HepG2 (cell line): ENCODE measurements at regions not wholly inside any gene's neighbourhood (a gene's known extent, or its start where the extent isn't known, plus 50 kb on each side); places are given as distances from the start of the nearest gene placed in this dataset.

Experiments used
- ARID2 ChIP-seq: sonication (generic); formaldehyde crosslinking; IDR thresholded peaks from 2 replicates; pipeline ENCODE4 v1.8.1; 2022; ENCODE audit warnings: mild to moderate bottlenecking, missing genetic modification reagents, borderline replicate concordance
- ARNT2 ChIP-seq: sonication (generic); formaldehyde crosslinking; IDR thresholded peaks from 2 replicates; pipeline ENCODE4 v1.8.0; 2022; ENCODE audit warnings: mild to moderate bottlenecking, low read depth, missing genetic modification reagents, moderate library complexity
- BHLHE40 ChIP-seq: IDR thresholded peaks from 2 replicates; pipeline ENCODE4 v1.6.1; 2011; ENCODE audit warnings: low read length, improper control_type of control experiment
- EEA1 ChIP-seq: sonication (generic); formaldehyde crosslinking; IDR thresholded peaks from 2 replicates; pipeline ENCODE4 v1.5.1; 2020; ENCODE audit warnings: mild to moderate bottlenecking, missing genetic modification reagents, borderline replicate concordance
- EHMT2 ChIP-seq: fragments of 200-600 bp; sonication (generic); IDR thresholded peaks from 2 replicates; pipeline ENCODE4 v1.7.0; 2017; ENCODE audit warnings: antibody characterized with exemption, low read depth, low read length, borderline replicate concordance
- SNAI1 ChIP-seq: sonication (generic); formaldehyde crosslinking; IDR thresholded peaks from 2 replicates; pipeline ENCODE4 v1.5.0; 2020; ENCODE audit warnings: mild to moderate bottlenecking, missing genetic modification reagents, borderline replicate concordance
- SNRNP70 ChIP-seq: fragments of 200-400 bp; formaldehyde crosslinking; IDR thresholded peaks from 2 replicates; pipeline ENCODE4 v1.6.1; 2017; ENCODE audit warnings: mild to moderate bottlenecking, low read depth, low read length, moderate library complexity
- SP140L ChIP-seq: sonication (generic); formaldehyde crosslinking; IDR thresholded peaks from 2 replicates; pipeline ENCODE4 v1.4.0; 2020; ENCODE audit warnings: missing genetic modification reagents, borderline replicate concordance
- ZBTB20 ChIP-seq: sonication (generic); formaldehyde crosslinking; IDR thresholded peaks from 2 replicates; pipeline ENCODE4 v1.8.1; 2023; ENCODE audit warnings: missing genetic modification reagents, low read depth, mild to moderate bottlenecking, borderline replicate concordance
- ZFP36L2 ChIP-seq: sonication (generic); formaldehyde crosslinking; IDR thresholded peaks from 2 replicates; pipeline ENCODE4 v1.4.0; 2020; ENCODE audit warnings: missing genetic modification reagents
- ZNF10 ChIP-seq: sonication (generic); formaldehyde crosslinking; IDR thresholded peaks from 2 replicates; pipeline ENCODE4 v1.4.0; 2020; ENCODE audit warnings: mild to moderate bottlenecking, low read depth, missing genetic modification reagents, borderline replicate concordance
- ZNF124 ChIP-seq: sonication (generic); formaldehyde crosslinking; IDR thresholded peaks from 2 replicates; pipeline ENCODE4 v1.4.0; 2020; ENCODE audit warnings: missing genetic modification reagents
- ZNF230 ChIP-seq: sonication (generic); formaldehyde crosslinking; IDR thresholded peaks from 2 replicates; pipeline ENCODE4 v1.4.0; 2020; ENCODE audit warnings: mild to moderate bottlenecking, missing genetic modification reagents
- ZNF343 ChIP-seq: sonication (generic); formaldehyde crosslinking; IDR thresholded peaks from 2 replicates; pipeline ENCODE4 v1.4.0; 2020; ENCODE audit warnings: mild to moderate bottlenecking, missing genetic modification reagents
- ZNF776 ChIP-seq: sonication (generic); formaldehyde crosslinking; IDR thresholded peaks from 2 replicates; pipeline ENCODE4 v1.4.0; 2020; ENCODE audit warnings: mild to moderate bottlenecking, missing genetic modification reagents
- ZNF83 ChIP-seq: sonication (generic); formaldehyde crosslinking; IDR thresholded peaks from 2 replicates; pipeline ENCODE4 v1.4.0; 2020; ENCODE audit warnings: missing genetic modification reagents, mild to moderate bottlenecking, borderline replicate concordance
- TF ChIP-seq, protein P1 (sequence below): sonication (generic); formaldehyde crosslinking; IDR thresholded peaks from 2 replicates; pipeline ENCODE4 v1.8.0; 2022; ENCODE audit warnings: mild to moderate bottlenecking, missing genetic modification reagents, moderate library complexity
- TF ChIP-seq, protein P2 (sequence below): IDR thresholded peaks from 2 replicates; pipeline ENCODE4 v1.6.1; 2012; ENCODE audit warnings: inconsistent platforms
- TF ChIP-seq, protein P3 (sequence below): IDR thresholded peaks from 2 replicates; pipeline ENCODE4 v1.6.1; 2012; ENCODE audit warnings: low read length, improper control_type of control experiment
- TF ChIP-seq, protein P4 (sequence below): sonication (generic); formaldehyde crosslinking; IDR thresholded peaks from 2 replicates; pipeline ENCODE4 v1.4.0; 2020; ENCODE audit warnings: missing genetic modification reagents

DNA sequence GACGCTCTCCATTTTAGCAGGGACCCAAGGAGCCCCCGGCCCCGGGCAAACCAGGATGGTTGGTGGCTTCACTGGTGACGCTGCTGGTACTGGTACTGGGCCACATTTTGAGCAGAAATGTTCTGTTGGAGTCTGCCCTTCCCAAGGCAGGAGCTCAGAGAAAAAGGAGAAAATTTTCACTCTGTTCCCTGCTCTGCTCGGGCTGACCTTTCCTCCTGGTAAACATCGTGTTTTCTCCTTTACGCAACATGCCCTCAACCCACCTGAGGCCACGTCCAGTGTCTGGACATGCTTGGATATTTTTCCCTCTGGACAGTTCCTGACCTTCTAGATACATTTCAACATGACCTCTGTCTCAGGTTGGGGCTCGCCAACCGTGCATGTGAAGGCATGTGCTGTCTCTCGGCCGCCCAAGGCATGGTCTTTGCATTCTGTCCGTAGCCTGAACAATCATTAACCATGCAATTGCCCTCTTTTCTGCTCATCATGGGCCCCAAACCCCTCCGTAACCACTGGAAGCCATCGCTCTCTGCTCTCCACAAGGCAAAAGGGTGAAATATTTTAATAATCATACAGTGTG is 115.2 kb upstream of the PEG3 start (continued):
- TF ChIP-seq, protein P1, sequence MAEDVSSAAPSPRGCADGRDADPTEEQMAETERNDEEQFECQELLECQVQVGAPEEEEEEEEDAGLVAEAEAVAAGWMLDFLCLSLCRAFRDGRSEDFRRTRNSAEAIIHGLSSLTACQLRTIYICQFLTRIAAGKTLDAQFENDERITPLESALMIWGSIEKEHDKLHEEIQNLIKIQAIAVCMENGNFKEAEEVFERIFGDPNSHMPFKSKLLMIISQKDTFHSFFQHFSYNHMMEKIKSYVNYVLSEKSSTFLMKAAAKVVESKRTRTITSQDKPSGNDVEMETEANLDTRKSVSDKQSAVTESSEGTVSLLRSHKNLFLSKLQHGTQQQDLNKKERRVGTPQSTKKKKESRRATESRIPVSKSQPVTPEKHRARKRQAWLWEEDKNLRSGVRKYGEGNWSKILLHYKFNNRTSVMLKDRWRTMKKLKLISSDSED (CRISPR knock-in tag) = no peak
- TF ChIP-seq ZNF124 = peak; percentile 99
- TF ChIP-seq, protein P2, sequence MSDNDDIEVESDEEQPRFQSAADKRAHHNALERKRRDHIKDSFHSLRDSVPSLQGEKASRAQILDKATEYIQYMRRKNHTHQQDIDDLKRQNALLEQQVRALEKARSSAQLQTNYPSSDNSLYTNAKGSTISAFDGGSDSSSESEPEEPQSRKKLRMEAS = peak; percentile 99
- TF ChIP-seq BHLHE40 = peak; percentile 69
- 0 out of 2 replicates have a peak, but pooled peaks have one; percentile 21 for TF ChIP-seq ZFP36L2 (CRISPR knock-in tag)
- TF ChIP-seq ZNF10 (CRISPR knock-in tag) = no peak
- TF ChIP-seq ARNT2 = no peak; the same call in 1 of the 2 replicates
- peak; percentile 98 for TF ChIP-seq ZBTB20 (CRISPR knock-in tag)
- TF ChIP-seq ARID2 (CRISPR knock-in tag) = no peak; the same call in 1 of the 2 replicates
- peak; percentile 80; the same call in 1 of the 2 replicates for TF ChIP-seq SP140L
- no peak for TF ChIP-seq SNAI1
- TF ChIP-seq, protein P3, sequence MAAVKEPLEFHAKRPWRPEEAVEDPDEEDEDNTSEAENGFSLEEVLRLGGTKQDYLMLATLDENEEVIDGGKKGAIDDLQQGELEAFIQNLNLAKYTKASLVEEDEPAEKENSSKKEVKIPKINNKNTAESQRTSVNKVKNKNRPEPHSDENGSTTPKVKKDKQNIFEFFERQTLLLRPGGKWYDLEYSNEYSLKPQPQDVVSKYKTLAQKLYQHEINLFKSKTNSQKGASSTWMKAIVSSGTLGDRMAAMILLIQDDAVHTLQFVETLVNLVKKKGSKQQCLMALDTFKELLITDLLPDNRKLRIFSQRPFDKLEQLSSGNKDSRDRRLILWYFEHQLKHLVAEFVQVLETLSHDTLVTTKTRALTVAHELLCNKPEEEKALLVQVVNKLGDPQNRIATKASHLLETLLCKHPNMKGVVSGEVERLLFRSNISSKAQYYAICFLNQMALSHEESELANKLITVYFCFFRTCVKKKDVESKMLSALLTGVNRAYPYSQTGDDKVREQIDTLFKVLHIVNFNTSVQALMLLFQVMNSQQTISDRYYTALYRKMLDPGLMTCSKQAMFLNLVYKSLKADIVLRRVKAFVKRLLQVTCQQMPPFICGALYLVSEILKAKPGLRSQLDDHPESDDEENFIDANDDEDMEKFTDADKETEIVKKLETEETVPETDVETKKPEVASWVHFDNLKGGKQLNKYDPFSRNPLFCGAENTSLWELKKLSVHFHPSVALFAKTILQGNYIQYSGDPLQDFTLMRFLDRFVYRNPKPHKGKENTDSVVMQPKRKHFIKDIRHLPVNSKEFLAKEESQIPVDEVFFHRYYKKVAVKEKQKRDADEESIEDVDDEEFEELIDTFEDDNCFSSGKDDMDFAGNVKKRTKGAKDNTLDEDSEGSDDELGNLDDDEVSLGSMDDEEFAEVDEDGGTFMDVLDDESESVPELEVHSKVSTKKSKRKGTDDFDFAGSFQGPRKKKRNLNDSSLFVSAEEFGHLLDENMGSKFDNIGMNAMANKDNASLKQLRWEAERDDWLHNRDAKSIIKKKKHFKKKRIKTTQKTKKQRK = no peak
- peak; percentile 97; the same call in 1 of the 2 replicates for TF ChIP-seq ZNF230 (CRISPR knock-in tag)
- TF ChIP-seq ZNF776 = no peak
- TF ChIP-seq ZNF83 (CRISPR knock-in tag) = no peak
- TF ChIP-seq, protein P4, sequence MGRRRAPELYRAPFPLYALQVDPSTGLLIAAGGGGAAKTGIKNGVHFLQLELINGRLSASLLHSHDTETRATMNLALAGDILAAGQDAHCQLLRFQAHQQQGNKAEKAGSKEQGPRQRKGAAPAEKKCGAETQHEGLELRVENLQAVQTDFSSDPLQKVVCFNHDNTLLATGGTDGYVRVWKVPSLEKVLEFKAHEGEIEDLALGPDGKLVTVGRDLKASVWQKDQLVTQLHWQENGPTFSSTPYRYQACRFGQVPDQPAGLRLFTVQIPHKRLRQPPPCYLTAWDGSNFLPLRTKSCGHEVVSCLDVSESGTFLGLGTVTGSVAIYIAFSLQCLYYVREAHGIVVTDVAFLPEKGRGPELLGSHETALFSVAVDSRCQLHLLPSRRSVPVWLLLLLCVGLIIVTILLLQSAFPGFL = no peak
- 0 out of 2 replicates have a peak, but pooled peaks have one; percentile 51 for TF ChIP-seq ZNF343 (CRISPR knock-in tag)
- no peak for TF ChIP-seq SNRNP70
- no peak for TF ChIP-seq EEA1
- peak; percentile 82; the same call in 1 of the 2 replicates for TF ChIP-seq EHMT2
